22Rv1 (cell line): ENCODE measurements at regions not wholly inside any gene's neighbourhood (a gene's known extent, or its start where the extent isn't known, plus 50 kb on each side); places are given as distances from the start of the nearest gene placed in this dataset.

Experiments
- ZFX ChIP-seq: fragments of 450-650 bp; IDR thresholded peaks from 2 replicates; pipeline ENCODE4 v1.6.1; 2017; ENCODE audit warnings: antibody characterized with exemption, borderline replicate concordance
- TF ChIP-seq, protein P1 (sequence below): fragments of 450-650 bp; IDR thresholded peaks from 2 replicates; pipeline ENCODE4 v1.5.1; 2017; ENCODE audit warnings: mild to moderate bottlenecking

DNA sequence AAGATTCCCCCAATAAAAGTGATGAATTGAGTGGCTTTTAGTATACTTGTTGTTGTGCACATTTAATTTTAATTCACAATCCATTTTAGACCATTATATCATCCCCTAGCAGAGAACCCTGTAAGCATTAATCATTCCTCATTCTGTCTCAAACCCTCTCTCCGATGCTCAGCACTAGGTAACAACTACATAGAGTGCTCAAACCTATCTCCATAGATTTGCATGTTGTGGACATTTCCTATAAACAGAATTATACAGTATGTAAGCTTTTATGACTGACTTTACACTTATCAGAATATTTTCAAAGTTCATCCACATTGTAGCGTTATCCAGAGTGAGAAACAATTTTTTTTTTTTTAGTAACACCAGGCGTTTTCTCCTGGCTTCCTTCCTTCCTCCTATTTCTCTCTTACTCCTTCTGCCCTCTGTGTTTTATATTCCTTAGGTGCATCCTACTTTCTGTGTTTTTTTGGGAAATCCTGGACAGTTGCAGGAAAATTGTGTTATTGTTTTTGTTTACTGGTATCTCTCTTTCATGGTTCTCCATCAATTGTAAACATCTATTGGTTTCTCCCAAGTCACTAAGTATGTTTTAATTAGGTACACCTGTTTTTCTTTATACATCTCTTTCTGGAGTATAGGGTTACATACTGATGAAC lies 1528.0 kb upstream of the TPTE start:
- TF ChIP-seq, protein P1, sequence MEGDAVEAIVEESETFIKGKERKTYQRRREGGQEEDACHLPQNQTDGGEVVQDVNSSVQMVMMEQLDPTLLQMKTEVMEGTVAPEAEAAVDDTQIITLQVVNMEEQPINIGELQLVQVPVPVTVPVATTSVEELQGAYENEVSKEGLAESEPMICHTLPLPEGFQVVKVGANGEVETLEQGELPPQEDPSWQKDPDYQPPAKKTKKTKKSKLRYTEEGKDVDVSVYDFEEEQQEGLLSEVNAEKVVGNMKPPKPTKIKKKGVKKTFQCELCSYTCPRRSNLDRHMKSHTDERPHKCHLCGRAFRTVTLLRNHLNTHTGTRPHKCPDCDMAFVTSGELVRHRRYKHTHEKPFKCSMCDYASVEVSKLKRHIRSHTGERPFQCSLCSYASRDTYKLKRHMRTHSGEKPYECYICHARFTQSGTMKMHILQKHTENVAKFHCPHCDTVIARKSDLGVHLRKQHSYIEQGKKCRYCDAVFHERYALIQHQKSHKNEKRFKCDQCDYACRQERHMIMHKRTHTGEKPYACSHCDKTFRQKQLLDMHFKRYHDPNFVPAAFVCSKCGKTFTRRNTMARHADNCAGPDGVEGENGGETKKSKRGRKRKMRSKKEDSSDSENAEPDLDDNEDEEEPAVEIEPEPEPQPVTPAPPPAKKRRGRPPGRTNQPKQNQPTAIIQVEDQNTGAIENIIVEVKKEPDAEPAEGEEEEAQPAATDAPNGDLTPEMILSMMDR = no peak
- TF ChIP-seq ZFX = no peak
